ENCODE measurements at regions not wholly inside any gene's neighbourhood (a gene's known extent, or its start where the extent isn't known, plus 50 kb on each side); places are given as distances from the start of the nearest gene placed in this dataset.
"Not testable (repeated sequence)": the region's sequence is repeated elsewhere in the genome, so short reads cannot be mapped to it uniquely, and the experiment has no call there.

GRCh38 chr5:96184510-96184909 lies 222.9 kb upstream of the ELL2 start:
- not testable (repeated sequence) for TF ChIP-seq CTCF (conservative IDR thresholded peaks at IDR 0.05); EZH2 (IDR thresholded peaks at IDR 0.05; ENCODE audit: low read depth)
